ENCODE measurements at regions not wholly inside any gene's neighbourhood (a gene's known extent, or its start where the extent isn't known, plus 50 kb on each side); places are given as distances from the start of the nearest gene placed in this dataset.

GRCh38 chr6:106770081-106770480 is 140.7 kb downstream of the QRSL1 start:
- no peak for DNase-seq

DNA sequence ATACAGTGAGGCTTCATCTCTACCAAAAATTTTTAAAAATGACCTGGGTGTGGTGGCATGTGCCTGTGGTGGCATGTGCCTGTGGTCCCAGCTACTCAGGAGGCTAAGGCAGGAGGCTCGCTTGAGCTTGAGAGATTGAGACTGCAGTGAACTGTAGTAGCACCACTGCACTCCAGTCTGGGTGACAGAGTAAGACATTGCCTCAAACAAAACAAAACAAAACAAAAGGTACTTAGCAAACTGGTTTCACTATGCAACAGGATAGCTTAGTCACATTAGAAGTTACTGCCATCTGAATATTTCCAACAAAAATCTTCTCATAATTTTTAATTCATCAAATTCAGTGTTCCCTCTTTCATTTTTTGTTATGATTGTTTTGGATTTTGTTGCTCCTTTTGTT is 137.9 kb downstream of the QRSL1 start:
- no peak for DNase-seq

- no peak for DNase-seq
These were observed 136.8 kb downstream of the QRSL1 start for GRCh38 chr6:106766201-106766600.

DNA sequence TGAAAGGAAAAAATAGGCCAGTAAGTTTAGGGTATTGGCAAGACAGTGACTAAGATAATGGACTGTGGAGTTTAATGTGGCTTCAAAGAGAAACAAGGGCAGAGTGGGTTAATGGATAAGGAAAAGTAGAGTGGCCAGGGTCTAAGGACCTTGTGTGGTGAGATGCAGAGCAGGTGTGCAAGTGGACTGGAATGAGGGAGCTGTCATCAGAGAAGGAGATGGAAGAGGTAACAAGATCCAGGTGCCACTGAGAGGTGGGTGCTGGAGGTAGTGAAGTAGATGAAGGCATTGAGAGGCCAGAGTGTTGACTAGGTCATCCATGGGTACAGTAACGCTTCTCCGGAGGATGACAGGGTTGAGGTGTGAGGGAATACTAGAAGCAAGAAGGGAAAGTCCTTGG is 136.1 kb downstream of the QRSL1 start:
- DNase-seq: no peak

- DNase-seq: no peak
These were observed 135.1 kb downstream of the QRSL1 start for GRCh38 chr6:106764353-106764980.

- no peak for DNase-seq
These were observed 134.0 kb downstream of the QRSL1 start for GRCh38 chr6:106763361-106763760.

DNA sequence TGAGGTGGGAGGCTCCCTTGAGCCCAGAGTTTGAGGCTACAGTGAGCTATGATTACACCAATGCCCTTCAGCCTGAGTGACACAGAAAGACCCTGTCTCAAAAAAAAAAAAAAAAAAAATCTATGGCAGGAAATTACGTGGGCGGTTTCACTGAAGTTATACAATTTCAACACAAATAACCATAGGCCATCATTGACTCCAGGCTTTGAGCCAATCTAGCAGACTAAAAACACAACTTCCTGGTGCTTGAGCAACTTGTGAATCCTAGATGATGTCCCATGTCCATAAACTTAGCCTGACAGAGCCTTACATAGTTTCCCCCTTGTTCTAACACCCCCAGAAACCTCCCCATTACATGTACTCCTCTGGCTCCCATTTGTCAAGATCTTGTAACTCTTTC is 131.8 kb downstream of the QRSL1 start:
- DNase-seq: no peak

- DNase-seq: no peak
These were observed 129.7 kb downstream of the QRSL1 start for GRCh38 chr6:106759112-106759511.

GRCh38 chr6:106757722-106758467 is 128.5 kb downstream of the QRSL1 start:
- no peak for DNase-seq

DNA sequence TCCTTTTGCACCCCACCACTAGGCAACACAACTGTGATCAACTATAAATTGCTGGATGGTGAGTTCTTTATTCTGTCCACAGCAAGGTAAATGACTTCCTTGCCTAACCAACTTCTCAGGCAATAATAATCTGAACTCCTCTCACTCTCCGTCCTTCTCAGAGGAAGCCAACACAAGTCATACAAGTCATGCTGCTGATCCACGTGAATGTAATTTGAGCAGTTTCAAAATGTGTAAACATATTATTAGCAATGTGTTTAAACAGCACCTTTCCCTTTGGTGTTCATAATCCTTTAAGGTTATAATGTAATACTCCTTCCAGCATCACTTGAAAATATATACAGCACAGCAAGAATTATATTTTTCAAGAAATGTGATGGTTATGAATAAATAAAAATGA is 127.9 kb downstream of the QRSL1 start:
- DNase-seq: no peak

GRCh38 chr6:106754215-106754614 is 124.8 kb downstream of the QRSL1 start:
- no peak for DNase-seq

- no peak for DNase-seq
These were observed 123.3 kb downstream of the QRSL1 start for GRCh38 chr6:106752641-106753040.

DNA sequence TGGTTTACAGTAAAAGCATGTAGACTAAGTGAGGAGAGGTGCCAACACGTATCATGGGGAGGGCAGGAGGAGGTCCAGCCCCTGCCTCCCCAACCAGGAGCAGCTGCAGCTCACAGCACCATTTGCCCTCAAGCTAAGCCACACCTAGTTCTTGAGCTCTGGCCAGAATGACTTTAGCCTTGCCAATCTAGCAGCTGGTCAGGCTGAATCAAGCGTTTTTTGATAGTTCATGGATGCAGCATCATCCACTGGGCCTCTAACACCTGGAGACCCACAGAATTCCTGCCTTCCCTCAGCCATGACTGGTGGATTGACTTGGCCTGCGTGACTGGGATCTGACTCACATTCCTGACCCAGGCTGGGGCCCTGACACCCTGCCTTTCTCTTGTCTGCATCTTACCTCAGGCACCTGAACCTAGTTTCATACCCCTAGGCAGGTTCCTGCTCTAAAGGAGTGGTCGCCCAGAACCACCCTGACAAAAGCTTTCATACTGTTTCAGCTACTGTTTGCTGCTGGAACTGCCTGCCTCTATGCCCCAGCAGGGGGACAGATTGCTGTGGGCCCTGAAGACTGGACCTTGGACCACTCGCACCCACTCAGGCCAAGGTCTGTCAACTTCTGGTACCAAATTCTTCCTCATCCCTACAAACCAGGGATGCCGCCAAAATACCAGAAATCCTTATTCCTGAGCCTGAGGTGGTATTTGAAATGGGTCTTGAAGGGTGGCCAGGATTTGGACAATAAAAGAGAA is 122.3 kb downstream of the QRSL1 start:
- DNase-seq: no peak

GRCh38 chr6:106750946-106751345 is 121.6 kb downstream of the QRSL1 start:
- DNase-seq: no peak

DNA sequence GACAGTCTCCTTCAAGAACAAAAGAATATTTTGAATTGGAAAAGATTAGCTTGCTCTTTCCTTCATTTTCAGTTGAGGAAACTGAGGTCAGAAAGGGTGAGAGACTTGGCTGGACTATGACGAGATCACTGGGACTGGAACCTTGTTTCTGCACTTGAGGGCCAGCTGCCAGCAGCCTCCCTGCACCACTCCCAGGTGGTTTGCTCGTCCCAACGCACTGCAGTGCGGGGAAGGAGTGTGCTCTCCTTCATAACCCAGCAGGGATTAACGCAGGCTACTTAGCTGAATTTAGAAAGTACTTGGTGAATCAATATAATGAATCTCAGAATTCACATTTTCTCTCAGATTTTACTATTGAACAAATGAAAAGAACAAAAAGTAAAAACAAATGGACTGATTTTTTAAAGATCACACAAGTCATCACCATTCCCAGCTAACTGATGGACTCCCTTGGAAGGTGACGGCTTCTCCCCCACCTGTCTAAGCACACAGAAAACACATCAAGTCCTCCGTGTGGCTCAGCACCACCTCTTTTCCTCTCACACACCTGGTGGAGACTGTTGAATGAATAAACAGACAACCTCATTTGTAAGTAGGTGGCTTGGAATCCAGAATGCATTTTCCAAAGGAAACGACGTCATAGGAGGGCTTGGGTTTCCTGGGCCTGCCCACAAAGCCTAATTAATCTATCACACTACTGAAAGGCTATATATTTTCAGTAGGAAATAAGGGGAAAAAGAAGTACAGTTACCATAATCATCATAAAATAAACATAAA is 121.0 kb downstream of the QRSL1 start:
- DNase-seq: no peak

DNA sequence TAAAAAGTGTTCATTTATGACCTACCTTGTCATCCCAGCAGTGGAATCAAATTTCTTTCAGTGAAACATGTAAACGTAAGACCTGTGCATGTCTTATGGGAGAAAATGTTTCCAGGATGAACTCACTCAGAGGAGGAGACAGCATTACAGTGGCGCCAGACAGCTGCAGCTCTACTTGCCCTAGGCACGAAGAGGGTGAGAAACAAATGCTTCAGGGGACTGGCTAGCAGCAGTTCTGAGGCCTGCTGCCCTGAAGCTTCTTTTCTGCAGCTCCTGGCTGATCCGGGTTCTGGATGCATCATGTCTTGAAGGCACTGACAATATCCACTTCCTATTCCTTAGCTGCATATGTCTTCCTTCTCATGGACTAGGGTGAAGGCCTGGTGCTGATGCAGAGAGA is 120.2 kb downstream of the QRSL1 start:
- DNase-seq: no peak

- DNase-seq: no peak
These were observed 119.3 kb downstream of the QRSL1 start for GRCh38 chr6:106748547-106749207.

DNA sequence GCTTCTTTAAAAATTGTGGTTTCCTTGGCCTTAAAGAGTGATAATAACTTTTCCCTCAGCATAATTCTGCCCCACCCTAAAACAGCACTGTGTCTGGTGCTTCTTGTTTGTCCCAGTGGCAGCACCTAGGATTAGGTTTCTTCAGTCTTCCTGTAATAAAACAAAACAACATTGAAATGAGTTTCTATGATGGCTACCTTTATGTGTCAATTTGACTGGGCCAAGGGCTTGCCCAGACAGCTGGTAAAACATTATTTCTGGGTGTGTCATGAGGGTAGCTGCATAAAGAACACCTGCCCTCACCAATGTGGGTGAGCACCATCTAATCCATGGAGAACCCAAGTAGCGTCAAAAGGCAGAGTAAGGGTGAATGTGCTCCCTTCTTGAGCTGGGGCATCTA is 117.8 kb downstream of the QRSL1 start:
- DNase-seq: no peak

GRCh38 chr6:106746652-106747051 is 117.3 kb downstream of the QRSL1 start:
- DNase-seq: no peak

- no peak for DNase-seq
These were observed 116.6 kb downstream of the QRSL1 start for GRCh38 chr6:106745824-106746582.

DNA sequence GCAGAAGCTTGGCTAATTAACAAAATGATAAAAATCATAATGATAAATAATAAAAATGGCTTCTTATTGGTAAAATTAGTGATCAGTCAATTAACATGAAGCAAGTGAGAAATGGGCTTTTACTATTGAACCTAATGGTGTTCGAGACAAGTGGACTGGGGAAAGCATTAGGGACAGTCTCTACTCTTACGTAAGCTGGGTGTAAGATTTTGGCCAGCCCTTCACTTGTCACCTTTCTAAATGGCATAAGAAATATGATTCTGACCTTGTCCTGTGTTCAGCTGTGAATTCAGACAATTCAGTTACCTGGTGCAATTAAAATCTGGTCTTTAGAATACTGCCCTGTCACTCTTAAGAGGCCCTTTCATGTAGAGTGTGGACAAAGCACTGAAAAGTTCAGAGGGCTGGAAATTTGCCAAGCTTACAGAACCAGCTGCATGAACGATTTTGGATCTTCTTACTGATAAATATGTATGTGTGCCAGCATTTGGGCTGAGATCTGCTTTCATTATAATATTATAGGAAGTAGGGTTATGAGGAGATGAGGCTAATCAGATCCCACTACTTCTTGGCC is 115.9 kb downstream of the QRSL1 start:
- no peak for DNase-seq

All from left kidney (tissue), 1 donor.